Astrocyte (in vitro differentiated cells and primary cell): ENCODE measurements at regions not wholly inside any gene's neighbourhood (a gene's known extent, or its start where the extent isn't known, plus 50 kb on each side); places are given as distances from the start of the nearest gene placed in this dataset.

ENCODE experiments used
- DNase-seq: peaks from one replicate; pipeline ENCODE4 v3.0.0-alpha.2; 2010; ENCODE audit warnings: low read depth
- FAIRE-seq: peaks from 2 replicates; lab custom pipeline; 2011; peaks lifted over from hg19 to GRCh38; lab: Jason Lieb, UNC
- H2AFZ ChIP-seq: 2 replicates; pipeline ENCODE4 v1.6.0; 2012; ENCODE audit warnings: low read depth, low read length, inconsistent platforms
- H3K27ac ChIP-seq: 2 replicates; pipeline ENCODE4 v1.5.1; 2011; ENCODE audit warnings: low read depth, low read length, inconsistent platforms
- H3K27me3 ChIP-seq: 2 replicates; pipeline ENCODE4 v1.6.0; 2011; ENCODE audit warnings: low read length, inconsistent platforms; ENCODE audit not compliant: insufficient read depth
- H3K36me3 ChIP-seq: 2 replicates; pipeline ENCODE4 v1.5.1; 2011; ENCODE audit warnings: low read length, inconsistent platforms; ENCODE audit not compliant: insufficient read depth
- H3K4me1 ChIP-seq: 2 replicates; pipeline ENCODE4 v1.5.1; 2011; ENCODE audit warnings: low read length, inconsistent platforms; ENCODE audit not compliant: insufficient read depth
- H3K4me2 ChIP-seq: 2 replicates; pipeline ENCODE4 v1.6.0; 2012; ENCODE audit warnings: low read length, inconsistent platforms
- H3K4me3 ChIP-seq: 2 replicates; pipeline ENCODE4 v1.5.1; 2011; ENCODE audit warnings: low read depth, mild to moderate bottlenecking, low read length, inconsistent platforms; ENCODE audit not compliant: insufficient read depth
- H3K79me2 ChIP-seq: 2 replicates; pipeline ENCODE4 v1.6.0; 2012; ENCODE audit warnings: mild to moderate bottlenecking, low read length, inconsistent platforms; ENCODE audit not compliant: insufficient read depth
- H3K9ac ChIP-seq: 2 replicates; pipeline ENCODE4 v1.6.0; 2012; ENCODE audit warnings: mild to moderate bottlenecking, low read length, inconsistent platforms
- H3K9me3 ChIP-seq: 2 replicates; pipeline ENCODE4 v1.5.1; 2012; ENCODE audit warnings: low read depth, mild to moderate bottlenecking, low read length, inconsistent platforms; ENCODE audit not compliant: insufficient read depth
- H4K20me1 ChIP-seq: 2 replicates; pipeline ENCODE4 v1.6.0; 2012; ENCODE audit warnings: low read length, inconsistent platforms; ENCODE audit not compliant: insufficient read depth
- H3K27ac Mint-ChIP-seq: one replicate; pipeline ENCODE4 v1.8.0; 2021; ENCODE audit warnings: mild to moderate bottlenecking, mixed read lengths; ENCODE audit not compliant: unreplicated experiment
- H3K27me3 Mint-ChIP-seq: one replicate; pipeline ENCODE4 v1.8.0; 2021; ENCODE audit warnings: low read depth, mixed read lengths; ENCODE audit not compliant: unreplicated experiment
- H3K36me3 Mint-ChIP-seq: one replicate; pipeline ENCODE4 v1.8.0; 2021; ENCODE audit warnings: low read depth, mixed read lengths; ENCODE audit not compliant: unreplicated experiment
- H3K4me1 Mint-ChIP-seq: one replicate; pipeline ENCODE4 v1.8.0; 2021; ENCODE audit warnings: low read depth, mixed read lengths; ENCODE audit not compliant: unreplicated experiment
- H3K4me3 Mint-ChIP-seq: one replicate; pipeline ENCODE4 v1.8.0; 2021; ENCODE audit warnings: mild to moderate bottlenecking, moderate library complexity, mixed read lengths; ENCODE audit not compliant: unreplicated experiment
- H3K9me3 Mint-ChIP-seq: one replicate; pipeline ENCODE4 v1.8.0; 2021; ENCODE audit warnings: mild to moderate bottlenecking, mixed read lengths; ENCODE audit not compliant: unreplicated experiment
- CTCF ChIP-seq: IDR thresholded peaks from 2 replicates; pipeline ENCODE4 v1.5.1; 2011; ENCODE audit warnings: low read depth, mild to moderate bottlenecking, inconsistent platforms, low read length, moderate library complexity; ENCODE audit not compliant: insufficient read depth
- EZH2 ChIP-seq: IDR thresholded peaks from 2 replicates; pipeline ENCODE4 v1.6.1; 2012; ENCODE audit warnings: mild to moderate bottlenecking, low read length, inconsistent platforms; ENCODE audit not compliant: insufficient read depth

GRCh38 chr1:98550076-98550475 is 111.4 kb upstream of the SNX7 start:
- no peak overlapping the region for H2AFZ ChIP-seq

GRCh38 chr1:98546319-98546718 is 115.2 kb upstream of the SNX7 start:
- Mint-ChIP-seq H3K36me3 (no peaks in the 10 kb centered on the region), H3K4me1 (peaks cover 12% of the 10 kb centered on the region), H3K27me3 (no peaks in the 10 kb centered on the region), H3K27ac (peak overlapping the region; percentile 4), H3K4me3 (no peak overlapping the region), H3K9me3 (no peaks in the 10 kb centered on the region)
- Histone ChIP-seq H3K9ac (no peak overlapping the region), H3K27me3 (no peaks in the 10 kb centered on the region), H3K4me1 (no peaks in the 10 kb centered on the region), H3K79me2 (no peaks in the 10 kb centered on the region), H3K36me3 (no peaks in the 10 kb centered on the region), H3K9me3 (no peaks in the 10 kb centered on the region), H3K27ac (no peak overlapping the region), H3K4me3 (no peak overlapping the region), H4K20me1 (no peaks in the 10 kb centered on the region), H3K4me2 (no peak overlapping the region), H2AFZ (no peak overlapping the region)
- TF ChIP-seq CTCF = no peak
- no peak for TF ChIP-seq EZH2
- peak; percentile 28 for DNase-seq
- no peak for FAIRE-seq

More at GRCh38 chr1:98550076-98550475, 111.4 kb upstream of the SNX7 start:
- no peak overlapping the region for H3K9ac ChIP-seq
- H3K4me1 Mint-ChIP-seq = peaks cover 12% of the 10 kb centered on the region
- no peaks in the 10 kb centered on the region for H3K27me3 ChIP-seq
- no peaks in the 10 kb centered on the region for H3K9me3 ChIP-seq
- no peaks in the 10 kb centered on the region for H4K20me1 ChIP-seq
- no peaks in the 10 kb centered on the region for H3K9me3 Mint-ChIP-seq
- no peak for DNase-seq
- no peak for TF ChIP-seq EZH2
- no peak for TF ChIP-seq CTCF
- no peaks in the 10 kb centered on the region for H3K27me3 Mint-ChIP-seq
- no peaks in the 10 kb centered on the region for H3K4me1 ChIP-seq
- no peaks in the 10 kb centered on the region for H3K79me2 ChIP-seq
- H3K4me2 ChIP-seq = no peak overlapping the region
- FAIRE-seq = no peak
- no peaks in the 10 kb centered on the region for H3K36me3 Mint-ChIP-seq
- no peak overlapping the region for H3K27ac ChIP-seq
- H3K36me3 ChIP-seq = no peaks in the 10 kb centered on the region
- no peak overlapping the region for H3K27ac Mint-ChIP-seq
- no peak overlapping the region for H3K4me3 ChIP-seq
- no peak overlapping the region for H3K4me3 Mint-ChIP-seq

- H3K27ac ChIP-seq = no peak overlapping the region
- no peaks in the 10 kb centered on the region for H3K4me1 Mint-ChIP-seq
- no peaks in the 10 kb centered on the region for H4K20me1 ChIP-seq
- no peaks in the 10 kb centered on the region for H3K27me3 Mint-ChIP-seq
- no peak overlapping the region for H3K4me3 ChIP-seq
- no peak overlapping the region for H3K4me3 Mint-ChIP-seq
- no peak overlapping the region for H3K9ac ChIP-seq
- H2AFZ ChIP-seq = no peak overlapping the region
- no peaks in the 10 kb centered on the region for H3K9me3 Mint-ChIP-seq
- FAIRE-seq = no peak
- no peaks in the 10 kb centered on the region for H3K79me2 ChIP-seq
- no peak overlapping the region for H3K27ac Mint-ChIP-seq
- DNase-seq = no peak
- H3K36me3 Mint-ChIP-seq = no peaks in the 10 kb centered on the region
- no peaks in the 10 kb centered on the region for H3K4me1 ChIP-seq
- no peaks in the 10 kb centered on the region for H3K9me3 ChIP-seq
- H3K27me3 ChIP-seq = no peaks in the 10 kb centered on the region
- no peak overlapping the region for H3K4me2 ChIP-seq
- no peaks in the 10 kb centered on the region for H3K36me3 ChIP-seq
- TF ChIP-seq EZH2 (no peak), CTCF (no peak)
Measured at GRCh38 chr1:98538106-98538505, 123.4 kb upstream of the SNX7 start.
